ENCODE measurements at regions not wholly inside any gene's neighbourhood (a gene's known extent, or its start where the extent isn't known, plus 50 kb on each side); places are given as distances from the start of the nearest gene placed in this dataset.

DNA sequence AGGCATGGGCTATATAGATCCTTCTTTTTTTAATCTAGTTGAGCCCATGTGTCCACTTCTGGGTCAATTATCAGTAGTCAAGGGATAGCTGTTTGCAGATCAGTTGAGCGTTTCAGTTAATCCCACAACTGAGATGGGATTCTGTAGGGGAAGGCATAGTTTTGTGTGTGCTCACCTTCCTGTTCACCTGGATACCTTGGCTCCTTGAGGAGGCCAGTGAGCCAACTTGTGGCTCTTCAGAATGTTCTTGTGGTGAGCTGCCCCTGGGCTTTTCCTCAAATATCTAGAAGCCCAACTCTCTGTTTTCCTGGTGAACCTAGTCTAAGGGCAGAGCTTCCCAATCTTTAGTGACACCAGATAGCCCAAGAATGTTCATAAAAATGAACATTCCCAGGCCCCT is 302.9 kb upstream of the TBX3 start:
- TF ChIP-seq EZH2 (IDR thresholded peaks at IDR 0.05; ENCODE audit: borderline replicate concordance, insufficient read depth, low read length, poor library complexity, severe bottlenecking) (no peak), SMC3 (conservative IDR thresholded peaks at IDR 0.05; ENCODE audit: poor library complexity) (no peak), REST (IDR thresholded peaks at IDR 0.05; ENCODE audit: borderline replicate concordance) (no peak), TAF1 (IDR thresholded peaks at IDR 0.05; ENCODE audit: low read depth) (no peak), EP300 (conservative IDR thresholded peaks at IDR 0.05; ENCODE audit: poor library complexity, severe bottlenecking) (no peak), RAD21 (conservative IDR thresholded peaks at IDR 0.05) (no peak), POLR2AphosphoS5 (IDR thresholded peaks at IDR 0.05) (no peak), MXI1 (conservative IDR thresholded peaks at IDR 0.05; ENCODE audit: poor library complexity, severe bottlenecking) (no peak)
- TF ChIP-seq, protein P1, sequence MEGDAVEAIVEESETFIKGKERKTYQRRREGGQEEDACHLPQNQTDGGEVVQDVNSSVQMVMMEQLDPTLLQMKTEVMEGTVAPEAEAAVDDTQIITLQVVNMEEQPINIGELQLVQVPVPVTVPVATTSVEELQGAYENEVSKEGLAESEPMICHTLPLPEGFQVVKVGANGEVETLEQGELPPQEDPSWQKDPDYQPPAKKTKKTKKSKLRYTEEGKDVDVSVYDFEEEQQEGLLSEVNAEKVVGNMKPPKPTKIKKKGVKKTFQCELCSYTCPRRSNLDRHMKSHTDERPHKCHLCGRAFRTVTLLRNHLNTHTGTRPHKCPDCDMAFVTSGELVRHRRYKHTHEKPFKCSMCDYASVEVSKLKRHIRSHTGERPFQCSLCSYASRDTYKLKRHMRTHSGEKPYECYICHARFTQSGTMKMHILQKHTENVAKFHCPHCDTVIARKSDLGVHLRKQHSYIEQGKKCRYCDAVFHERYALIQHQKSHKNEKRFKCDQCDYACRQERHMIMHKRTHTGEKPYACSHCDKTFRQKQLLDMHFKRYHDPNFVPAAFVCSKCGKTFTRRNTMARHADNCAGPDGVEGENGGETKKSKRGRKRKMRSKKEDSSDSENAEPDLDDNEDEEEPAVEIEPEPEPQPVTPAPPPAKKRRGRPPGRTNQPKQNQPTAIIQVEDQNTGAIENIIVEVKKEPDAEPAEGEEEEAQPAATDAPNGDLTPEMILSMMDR (IDR thresholded peaks at IDR 0.05; ENCODE audit: poor library complexity, severe bottlenecking): no peak
